ENCODE measurements at regions not wholly inside any gene's neighbourhood (a gene's known extent, or its start where the extent isn't known, plus 50 kb on each side); places are given as distances from the start of the nearest gene placed in this dataset.

DNA sequence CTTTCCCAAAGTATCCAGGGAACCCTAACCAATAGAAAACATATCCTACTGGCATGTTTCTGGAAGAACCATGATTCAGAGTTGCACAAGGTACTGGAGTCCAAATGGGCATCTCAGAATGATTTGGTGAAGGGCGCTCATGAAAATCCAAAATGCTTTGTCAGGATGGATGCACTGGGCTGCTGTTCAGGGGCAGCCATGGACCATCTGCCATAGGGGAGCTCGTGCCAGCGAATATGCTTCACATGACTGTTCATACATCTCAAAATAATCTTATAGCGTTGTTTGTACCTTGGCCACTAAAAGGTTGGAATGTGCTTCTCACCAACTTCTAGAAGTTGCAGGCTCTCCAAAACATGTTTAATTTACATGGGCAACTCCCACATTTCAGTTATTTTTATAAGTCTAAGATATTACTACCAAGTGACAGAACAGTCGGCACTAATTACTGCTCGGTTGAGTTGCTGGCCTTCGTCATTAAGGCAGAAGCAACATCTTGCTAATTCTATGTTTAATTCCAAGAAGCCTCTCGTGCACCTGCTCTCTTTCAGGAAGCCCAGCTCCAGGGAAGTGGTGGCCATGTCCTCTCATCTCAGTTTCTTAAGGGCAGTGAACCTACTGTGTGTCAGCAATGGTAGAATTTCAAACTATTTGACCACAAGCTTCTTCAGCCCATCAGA lies 1497.7 kb downstream of the TBC1D22A start:
- DNase-seq: no peak

DNA sequence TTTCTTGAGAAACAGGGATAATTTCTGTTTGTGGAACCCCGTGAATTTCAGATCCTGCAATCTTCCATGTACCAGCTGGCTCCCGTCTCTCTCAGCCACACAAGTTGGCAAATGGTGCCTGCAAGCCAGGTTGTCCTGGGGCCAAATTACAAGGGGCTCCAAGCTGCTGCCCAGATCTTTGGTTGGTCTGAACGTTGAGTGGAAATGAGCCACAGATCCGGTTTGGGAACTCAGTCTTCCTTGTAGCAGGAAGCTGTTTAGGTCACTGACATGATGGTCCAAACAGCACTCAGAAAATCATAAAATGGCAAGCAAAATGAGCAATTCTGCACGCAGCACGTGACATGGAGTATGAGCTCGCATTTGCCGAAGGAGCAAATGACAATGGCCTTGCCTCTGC lies 1496.4 kb downstream of the TBC1D22A start:
- no peak for DNase-seq

DNA sequence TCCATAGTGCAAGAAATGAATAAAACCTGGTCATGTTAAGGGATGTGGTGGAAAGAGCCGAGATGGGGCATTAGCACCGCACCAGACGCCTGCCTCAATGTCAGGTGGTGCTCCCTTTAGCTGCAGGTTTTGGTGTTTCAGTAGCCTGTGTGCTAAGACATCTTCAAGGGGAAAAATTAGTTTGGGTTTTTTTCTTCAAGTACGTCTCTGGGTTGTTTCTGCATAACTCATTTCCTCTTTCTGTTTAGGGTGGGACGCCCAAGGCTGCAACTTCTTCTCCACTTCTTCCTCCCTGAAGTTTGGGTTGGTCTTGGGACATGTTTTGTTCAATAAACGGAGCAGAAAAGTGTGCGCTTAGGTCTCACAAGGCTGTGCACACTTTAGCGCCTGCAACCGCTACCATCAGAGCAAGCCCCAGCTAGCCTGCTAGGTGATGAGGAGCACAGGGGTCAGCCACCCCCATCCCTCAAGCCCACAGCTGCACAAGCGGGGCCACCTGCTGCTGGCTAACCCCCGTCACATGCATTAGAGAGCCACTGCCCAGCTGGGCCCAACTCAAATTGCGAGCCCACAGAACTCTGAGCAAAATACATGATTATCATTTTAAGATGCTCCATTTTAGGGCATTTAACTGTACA lies 1495.7 kb downstream of the TBC1D22A start:
- no peak for DNase-seq

DNA sequence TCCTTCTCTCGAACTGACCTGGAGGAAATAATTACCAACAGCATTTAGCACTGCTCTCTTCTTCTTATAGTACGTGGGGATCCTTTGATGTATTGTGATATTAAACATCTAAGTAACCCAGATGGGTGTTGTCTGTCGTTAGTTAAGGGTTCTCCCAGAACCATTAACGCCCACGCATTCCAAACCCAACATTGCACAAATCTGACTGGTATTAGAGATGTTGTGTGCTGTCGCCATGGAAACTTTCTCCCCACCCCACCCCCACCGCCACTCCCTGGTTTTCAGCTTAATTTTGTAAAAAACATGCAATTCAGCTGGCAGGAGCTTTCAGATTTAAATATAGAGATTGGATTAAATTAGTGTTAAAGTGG lies 1495.2 kb downstream of the TBC1D22A start:
- DNase-seq: no peak

DNA sequence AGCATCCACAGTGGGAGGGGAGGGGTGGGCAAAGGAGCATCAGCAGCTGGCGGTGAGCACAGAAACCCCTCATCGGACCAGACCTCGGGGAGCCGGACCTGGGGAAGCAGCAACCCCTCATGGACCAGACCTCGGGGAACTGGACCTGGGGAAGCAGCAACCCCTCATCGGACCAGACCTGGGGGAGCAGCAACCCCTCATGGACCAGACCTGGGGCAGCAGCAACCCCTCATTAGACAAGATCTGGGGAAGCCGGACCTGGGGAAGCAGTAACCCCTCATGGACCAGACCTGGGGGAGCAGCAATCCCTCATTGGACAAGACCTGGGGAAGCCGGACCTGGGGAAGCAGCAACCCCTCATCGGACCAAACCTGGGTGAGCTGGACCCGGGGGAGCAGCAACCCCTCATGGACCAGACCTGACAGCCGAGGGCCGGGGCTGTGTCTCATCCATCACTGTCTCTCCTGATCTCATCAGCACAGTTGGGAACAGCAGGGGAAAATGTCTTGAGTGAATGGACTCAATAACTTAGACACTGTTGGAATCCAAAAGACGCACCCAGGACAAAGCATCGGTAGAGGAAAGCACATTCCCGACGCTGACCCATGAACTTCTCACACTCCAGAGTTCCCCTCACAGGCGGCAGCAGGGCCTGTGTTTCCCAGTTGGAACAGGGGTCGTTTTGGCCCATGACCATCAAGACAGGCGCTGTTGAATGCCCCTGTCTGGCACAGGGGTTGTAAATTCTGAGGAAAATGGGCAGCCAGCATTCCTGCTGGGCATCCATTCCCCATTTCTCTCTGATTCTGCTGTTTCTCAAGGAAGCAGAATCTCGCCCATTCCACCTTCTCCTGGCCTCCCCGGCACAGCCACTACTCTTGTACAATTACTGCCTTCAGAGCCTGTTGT lies 1494.6 kb downstream of the TBC1D22A start:
- no peak for DNase-seq

DNA sequence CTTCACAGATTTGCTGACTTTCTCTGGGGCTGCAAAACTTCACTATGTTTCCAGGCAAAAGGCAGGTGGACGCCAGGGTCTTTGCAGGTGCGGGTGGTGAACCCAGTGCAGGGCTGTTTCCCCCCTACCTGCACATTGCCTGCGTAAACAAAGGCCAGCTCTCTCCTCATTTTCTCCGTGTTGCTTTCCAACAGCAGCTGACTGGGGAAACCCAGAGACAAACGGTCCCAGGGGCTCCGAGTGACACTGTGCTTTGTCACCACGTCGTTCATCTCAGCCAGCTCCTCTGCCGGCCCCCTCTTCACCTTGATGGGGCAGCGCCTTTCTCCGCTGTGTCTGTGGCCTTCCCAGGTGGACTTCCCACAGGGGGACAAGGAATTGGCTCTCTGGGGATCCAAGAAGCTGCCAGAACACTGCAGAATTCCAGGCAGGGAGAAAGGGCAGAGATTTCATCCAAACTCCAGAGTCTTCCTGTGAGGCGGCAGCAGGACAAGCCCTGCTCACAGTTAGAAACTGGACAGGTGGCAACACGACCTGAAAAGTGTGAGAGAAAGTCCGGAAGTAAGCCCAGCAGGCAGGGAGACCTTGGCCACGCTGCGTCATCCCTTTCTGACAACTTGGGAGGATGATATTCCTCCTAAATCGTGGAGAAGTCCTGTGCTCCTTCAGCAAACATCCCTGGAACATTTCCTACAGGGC lies 1493.7 kb downstream of the TBC1D22A start:
- DNase-seq: no peak

DNA sequence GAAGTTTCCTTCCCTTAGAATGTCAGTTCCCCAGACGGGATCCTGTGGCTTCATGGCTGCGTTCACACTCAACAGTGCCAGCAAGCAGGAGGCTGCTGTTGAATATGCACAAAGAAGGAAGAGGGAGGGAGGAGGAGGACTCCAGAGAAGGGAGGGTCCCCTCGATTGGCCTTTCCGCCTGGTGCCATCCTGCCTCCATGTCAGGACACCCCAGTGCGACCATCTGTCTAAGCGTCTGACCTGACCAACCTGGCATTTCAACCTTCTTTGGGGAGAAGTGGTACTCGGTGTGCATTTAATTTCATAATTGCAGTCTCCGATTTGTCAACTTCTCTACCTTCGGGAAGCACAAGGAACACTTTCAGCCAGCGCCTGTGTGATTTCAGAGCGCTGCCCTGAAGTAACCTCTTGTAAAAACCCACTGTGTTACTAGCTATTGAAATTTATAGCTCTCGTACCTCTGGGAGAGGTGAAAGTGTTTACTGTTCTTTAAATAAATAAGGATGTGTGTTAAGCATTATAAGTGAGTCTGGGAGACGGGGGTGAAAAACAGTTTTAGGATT lies 1491.9 kb downstream of the TBC1D22A start:
- no peak for DNase-seq

DNA sequence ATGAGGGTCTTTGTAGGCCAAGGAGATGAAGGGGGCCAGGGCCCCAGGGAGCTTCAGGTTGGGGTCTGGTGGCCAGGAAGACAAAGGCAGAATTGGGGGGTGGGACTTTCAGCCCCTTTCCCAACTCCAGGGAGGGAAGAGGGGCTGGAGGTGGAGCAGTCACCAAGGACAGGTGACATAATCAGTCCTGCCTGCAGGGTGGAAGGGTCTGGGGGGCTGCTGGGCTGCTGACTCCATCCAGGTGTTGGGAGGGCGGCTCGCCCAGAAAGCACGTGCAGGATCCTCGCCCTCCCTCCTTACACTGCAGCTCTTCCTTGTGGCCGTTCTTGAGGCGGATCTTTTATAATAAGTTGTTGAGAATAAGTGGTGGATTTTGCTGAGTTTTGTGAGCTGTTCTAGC lies 1491.1 kb downstream of the TBC1D22A start:
- DNase-seq: no peak

DNA sequence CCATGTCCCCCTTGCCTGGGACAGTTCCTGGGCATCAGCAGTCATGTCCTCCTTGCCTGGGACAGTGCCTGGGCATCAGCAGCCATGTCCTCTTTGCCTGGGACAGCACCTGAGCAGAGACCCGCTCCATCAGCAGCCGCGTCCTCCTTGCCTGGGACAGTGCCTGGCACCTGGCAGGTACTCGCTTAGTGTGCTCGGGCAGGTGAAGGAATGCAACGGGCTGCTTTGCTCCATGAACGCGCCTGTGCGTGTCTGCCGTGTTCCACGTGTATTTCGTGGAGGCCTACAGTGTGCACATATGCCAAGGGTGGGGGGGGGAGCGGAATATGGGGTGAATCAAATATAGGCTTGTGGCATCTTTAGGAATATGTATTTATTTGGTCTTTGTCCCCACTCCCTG lies 1490.7 kb downstream of the TBC1D22A start:
- no peak for DNase-seq

DNA sequence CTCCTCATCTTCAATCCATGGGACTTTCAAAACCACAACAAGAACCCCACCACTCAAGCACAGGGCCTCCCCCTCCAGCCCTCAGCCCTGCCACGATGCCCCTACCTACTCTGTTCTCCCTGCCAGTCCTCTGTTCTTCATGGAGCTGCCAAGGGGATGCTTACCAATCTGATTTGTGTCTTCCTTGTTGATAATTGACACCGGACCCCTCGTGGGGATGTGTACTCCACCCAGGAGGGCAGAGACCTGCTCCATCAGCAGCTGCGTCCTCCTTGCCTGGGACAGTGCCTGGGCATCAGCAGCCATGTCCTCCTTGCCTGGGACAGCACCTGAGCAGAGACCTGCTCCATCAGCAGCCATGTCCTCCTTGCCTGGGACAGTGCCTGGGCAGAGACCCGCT lies 1489.2 kb downstream of the TBC1D22A start:
- DNase-seq: no peak

DNA sequence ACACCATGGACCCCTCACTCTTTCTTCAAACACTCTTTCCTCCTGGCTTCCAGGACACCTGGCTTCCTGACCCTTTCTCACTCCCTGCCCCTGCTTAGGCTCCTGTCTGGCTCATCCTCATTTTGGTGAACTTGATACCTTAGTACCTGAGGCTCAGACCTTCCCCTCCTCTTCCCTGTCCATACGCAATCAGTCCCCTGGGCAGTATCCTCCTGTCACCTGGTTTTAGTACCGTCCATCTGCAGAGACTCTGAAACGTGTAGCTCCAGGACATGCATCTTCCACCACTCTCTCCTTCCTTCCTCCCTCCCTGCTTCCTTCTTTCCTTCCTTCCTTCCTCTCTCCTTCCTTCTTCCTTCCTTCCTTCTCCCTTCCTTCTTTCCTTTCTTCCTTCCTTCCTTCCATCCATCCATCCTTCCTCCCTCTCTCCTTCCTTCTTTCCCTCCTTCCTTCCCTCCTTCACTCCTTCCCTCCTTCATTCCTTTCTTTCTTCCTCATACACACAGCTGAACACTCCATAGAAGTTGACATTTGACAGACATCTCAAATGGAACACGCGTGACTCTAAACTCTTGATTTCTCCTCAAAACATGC lies 1488.6 kb downstream of the TBC1D22A start:
- no peak for DNase-seq

DNA sequence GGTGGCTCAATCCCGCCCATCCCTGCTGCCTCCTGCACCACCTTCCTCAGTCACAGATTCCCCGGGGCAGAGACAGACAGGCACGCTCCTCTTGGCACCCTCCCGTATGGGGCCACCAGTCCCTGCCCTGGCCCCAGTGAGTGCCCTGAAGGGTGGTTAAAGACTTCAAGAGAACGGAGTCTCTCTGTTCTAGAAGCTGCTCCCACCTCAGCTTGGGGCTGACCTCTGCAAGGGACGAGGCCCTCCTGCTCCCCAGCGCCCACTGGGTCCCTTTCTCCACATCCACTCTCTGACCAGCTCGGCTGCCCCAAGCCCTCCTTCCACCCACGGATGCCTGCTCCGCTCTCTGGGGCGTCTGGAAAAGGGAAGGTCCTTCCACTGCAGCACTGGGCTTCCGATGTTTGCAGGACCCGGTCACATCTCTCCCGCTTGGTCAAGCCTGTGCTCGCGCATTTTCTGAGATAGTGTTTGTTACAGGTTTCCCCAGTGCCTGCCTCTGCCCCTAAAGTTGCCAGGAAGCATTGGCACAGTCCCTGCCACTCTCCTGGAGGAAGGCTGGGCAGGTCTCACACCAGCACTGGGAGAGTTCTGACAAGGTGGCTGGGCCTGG lies 1487.9 kb downstream of the TBC1D22A start:
- DNase-seq: no peak

DNA sequence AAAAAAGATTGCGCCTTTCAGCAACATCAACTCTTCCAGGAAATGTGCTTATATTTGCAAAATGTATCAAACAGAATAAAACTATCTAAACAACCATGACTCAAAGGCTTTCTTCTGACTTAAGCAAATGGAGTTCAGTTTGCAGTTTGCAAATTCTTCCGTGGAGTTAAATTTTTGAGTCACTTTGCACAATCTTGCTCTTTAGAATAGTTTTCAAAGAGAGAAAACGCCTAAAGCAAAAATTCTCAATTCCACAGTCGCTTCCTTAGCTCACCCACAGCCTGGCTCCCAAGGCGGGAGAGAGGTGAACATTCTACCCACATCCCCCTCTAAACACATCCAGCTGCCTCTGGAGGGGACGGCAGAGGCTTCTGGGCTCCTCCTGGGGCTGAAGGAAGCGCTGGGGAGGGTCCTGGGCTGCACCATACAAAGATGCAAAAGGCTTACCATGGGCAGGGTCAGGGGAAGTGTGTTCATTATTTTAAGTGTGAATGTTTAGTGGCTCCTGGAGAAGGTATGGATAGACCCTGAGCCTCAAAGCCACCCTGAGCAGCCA lies 1487.3 kb downstream of the TBC1D22A start:
- no peak for DNase-seq

DNA sequence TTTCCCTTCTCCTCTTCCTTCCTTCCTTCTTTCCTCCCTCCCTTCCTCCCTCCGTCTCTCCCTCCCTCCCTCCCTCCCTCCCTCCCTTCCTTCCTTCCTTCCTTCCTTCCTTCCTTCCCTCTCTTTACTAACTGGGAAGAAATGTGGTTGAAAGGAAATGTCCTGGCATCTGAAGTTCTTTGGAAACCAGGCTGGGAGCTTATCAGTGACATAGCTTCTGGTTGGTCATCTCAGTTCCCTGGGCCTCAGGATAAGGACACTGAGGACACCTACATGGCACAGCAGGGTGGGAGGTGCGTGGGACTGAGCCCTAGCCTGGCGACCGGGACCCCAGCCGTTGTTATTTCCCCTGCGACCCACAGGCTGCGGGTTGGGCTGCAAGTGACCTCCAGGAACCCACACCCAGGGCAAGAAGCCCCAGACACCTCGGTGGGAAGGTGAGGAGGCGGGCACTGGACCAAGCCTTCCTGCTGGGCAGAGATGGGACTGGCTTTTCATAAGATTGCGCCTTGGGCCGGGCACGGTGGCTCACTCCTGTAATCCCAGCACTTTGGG lies 1486.5 kb downstream of the TBC1D22A start:
- DNase-seq: no peak

DNA sequence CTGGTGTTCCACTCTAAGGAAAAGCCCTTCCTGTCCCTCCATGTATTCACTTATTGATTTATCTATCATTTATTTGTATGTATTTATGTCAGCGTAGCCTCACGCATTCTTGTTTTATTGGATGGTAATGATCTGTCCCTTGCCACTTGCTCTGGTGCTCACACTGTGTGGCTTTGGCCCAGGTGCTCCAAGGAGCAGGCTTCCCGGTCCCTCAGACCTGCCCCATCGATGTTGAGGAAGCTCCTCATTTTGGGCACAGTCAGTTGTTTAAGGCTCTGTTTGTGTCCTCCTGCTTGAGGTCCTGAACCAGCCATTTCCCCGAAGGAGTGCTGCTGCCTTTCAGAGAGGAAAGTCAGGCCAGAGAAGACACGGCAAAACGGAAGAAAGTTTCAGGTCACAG lies 1485.4 kb downstream of the TBC1D22A start:
- DNase-seq: no peak

DNA sequence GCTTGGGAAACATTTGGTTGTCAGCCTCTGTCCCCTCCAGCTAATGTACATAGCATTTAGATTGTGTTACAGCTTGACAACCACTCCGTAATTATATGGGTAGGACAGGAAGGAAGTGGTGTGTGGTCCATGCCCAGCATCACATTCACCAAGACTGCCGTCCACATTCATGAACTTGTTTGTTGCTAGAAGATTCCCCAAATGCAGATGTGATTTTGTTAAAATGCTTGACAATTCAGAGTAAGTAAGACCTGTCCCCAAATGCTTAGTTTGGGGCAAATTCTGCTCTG lies 1482.7 kb downstream of the TBC1D22A start:
- no peak for DNase-seq

DNA sequence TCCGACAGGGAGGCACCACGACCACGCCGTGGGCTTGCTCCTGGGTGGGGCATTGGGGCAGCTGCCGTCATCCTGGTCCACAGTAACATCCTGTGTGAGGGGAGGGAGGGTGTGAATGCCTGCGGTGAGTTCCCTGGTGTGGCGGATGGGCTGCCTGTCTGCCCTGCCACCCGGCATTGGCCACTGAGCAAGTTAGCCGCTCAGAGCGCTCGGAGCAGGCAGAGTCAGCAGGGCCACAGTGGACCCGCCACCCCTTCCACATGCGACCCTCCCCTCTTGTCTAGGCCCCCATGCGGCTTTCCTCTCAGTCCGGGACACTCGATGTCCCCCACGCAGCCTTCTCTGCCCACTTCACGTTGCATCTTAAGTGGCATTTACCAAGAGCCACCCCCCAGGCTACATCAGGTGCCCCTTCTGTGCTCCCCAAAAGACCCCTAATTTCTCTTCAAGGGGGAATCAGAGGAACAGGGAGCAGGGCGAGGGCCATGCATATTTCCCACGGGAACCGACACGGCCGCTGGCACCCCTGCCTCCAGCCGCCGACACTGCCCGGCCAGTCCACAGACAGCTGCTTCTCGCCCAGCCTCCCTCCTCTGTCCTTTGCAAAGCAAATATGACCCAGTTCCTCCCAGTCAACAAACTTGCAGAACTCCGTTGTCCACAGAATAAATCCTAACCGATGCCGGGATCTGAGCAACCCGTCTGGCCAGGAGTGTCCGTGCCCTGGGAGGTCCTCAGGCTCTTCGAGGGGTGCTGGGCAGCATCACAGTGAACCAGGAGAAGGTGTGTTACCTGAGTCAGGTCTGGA lies 1482.1 kb downstream of the TBC1D22A start:
- no peak for DNase-seq

DNA sequence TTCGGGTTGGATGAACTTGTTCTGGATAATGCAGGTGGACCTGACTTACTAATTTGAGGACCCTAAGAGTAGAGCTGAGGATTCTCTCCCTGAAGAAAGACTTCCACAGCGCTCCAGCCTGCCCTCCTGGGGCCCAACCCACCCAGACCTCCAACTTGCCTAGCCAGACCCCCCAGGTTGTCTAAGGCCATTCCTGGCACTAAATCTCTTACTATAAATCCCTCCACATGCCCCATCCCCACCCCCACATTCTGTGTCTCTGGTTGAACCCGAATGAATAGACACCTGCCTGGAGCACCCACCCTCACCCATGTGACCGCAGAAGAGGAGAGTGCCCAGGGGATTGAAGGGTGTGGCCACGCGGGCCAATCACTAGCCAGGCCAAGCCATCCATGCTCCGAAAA lies 1480.0 kb downstream of the TBC1D22A start:
- DNase-seq: no peak

DNA sequence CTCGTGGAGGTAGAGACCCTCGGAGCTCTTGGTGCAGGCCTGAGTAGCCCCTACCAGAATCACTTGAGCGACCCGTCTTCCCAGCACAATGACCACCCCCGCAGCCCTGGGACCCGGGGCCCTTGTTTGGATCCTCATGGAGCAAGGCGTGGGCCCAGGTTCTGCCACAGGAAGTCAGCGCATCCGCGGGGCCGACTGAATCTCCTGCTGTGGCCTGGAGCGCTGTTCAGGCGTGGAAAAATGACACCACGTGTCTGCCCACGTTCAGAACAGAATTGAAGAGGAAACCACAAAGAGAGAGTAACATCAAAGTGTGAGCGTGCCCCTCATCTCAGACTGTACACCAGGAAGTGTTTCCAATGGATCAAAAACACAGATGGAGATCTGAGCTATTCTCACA lies 1479.2 kb downstream of the TBC1D22A start:
- no peak for DNase-seq

DNA sequence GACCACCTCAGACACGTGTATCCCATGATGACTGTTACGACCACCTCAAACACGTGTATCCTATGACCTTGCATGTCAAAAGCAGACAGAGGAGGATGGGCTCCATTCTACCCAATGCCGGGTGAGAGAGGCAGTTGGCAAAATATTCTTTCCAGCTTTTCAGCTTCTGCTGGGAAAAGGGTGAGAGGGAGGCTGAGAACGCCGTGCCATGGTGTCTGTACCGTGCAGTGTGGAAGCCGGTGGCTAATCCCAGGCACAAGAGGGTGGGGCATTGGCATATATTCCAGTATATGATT lies 1478.4 kb downstream of the TBC1D22A start:
- DNase-seq: no peak

Data from hematopoietic multipotent progenitor cell treated with erythropoietin and hydrocortisone succinate and interleukin-3 and kit ligand, for 6 days (in vitro differentiated cells).